HepG2 (cell line): ENCODE measurements at regions not wholly inside any gene's neighbourhood (a gene's known extent, or its start where the extent isn't known, plus 50 kb on each side); places are given as distances from the start of the nearest gene placed in this dataset. TPM values are rescaled to one million over a fixed set of nuclear protein-coding genes. Genes with fewer than 3 reads are reported as not detected.

Experiments
- ATAC-seq: fragments of 200-7000 bp; cut with Tn5 transposase; 3 replicates; pipeline ENCODE4 v1.9.1; 2020; ENCODE audit warnings: mild to moderate bottlenecking, moderate library complexity
- BruUV-seq: library from RNA; stranded (reverse); fragments of 400-500 nt; replicated peaks from 2 replicates; lab custom pipeline; 2021; lab: Mats Ljungman, UMichigan
- CTCF ChIA-PET: fragments of 300-600 bp; formaldehyde crosslinking; extraction: SDS; loops from one replicate; lab custom pipeline; 2021; ENCODE audit warnings: low total read pairs, inconsistent platforms, low intra/inter-chr PET ratio; lab: Yijun Ruan, JAX
- POLR2A ChIA-PET: fragments of 350-600 bp; sonication (Branson Sonifier 250); formaldehyde crosslinking; loops from one replicate; lab custom pipeline; 2020; ENCODE audit warnings: antibody characterized with exemption, inconsistent platforms; lab: Yijun Ruan, JAX
- DNase-seq: peaks from one replicate; pipeline ENCODE4 v3.0.0-alpha.2; 2015; ENCODE audit warnings: low spot score
- FAIRE-seq: peaks from 3 replicates; lab custom pipeline; 2011; peaks lifted over from hg19 to GRCh38; lab: Jason Lieb, UNC
- H2AFZ ChIP-seq: one replicate; pipeline ENCODE4 v1.6.1; 2011; ENCODE audit warnings: low read length, inconsistent platforms
- H3K27ac ChIP-seq: fragments of 300-600 bp; 3 replicates; pipeline ENCODE4 v1.8.0; 2011; ENCODE audit warnings: mixed run types, mild to moderate bottlenecking, mixed read lengths, low read length, inconsistent platforms; ENCODE audit not compliant: insufficient read depth; ENCODE audit errors: extremely low read length
- H3K27me3 ChIP-seq, 2 experiments: fragments of 200-600 bp in 1 of 2; 2 replicates in 1 of 2; 3 replicates in 1 of 2; pipeline versions ENCODE4 v1.6.0 to v1.8.0; 2011; ENCODE audit warnings: low read length in 2 of 2, mild to moderate bottlenecking in 2 of 2, moderate library complexity in 2 of 2, inconsistent platforms in 1 of 2; ENCODE audit not compliant: insufficient read depth in 2 of 2, control insufficient read depth in 1 of 2
- H3K36me3 ChIP-seq, 2 experiments: fragments of 200-600 bp in 1 of 2; replicated peaks in 1 of 2; 2 replicates in 1 of 2; 3 replicates in 1 of 2; pipeline versions ENCODE4 v1.5.1 to v1.8.0; 2011; ENCODE audit warnings: low read length in 2 of 2, inconsistent platforms in 1 of 2; ENCODE audit not compliant: insufficient read depth in 2 of 2, control insufficient read depth in 1 of 2
- H3K4me1 ChIP-seq: 2 replicates; pipeline ENCODE4 v1.5.1; 2012; ENCODE audit warnings: low read length, inconsistent platforms; ENCODE audit not compliant: insufficient read depth
- H3K4me2 ChIP-seq: 2 replicates; pipeline ENCODE4 v1.6.0; 2011; ENCODE audit warnings: low read depth, low read length, inconsistent platforms
- H3K4me3 ChIP-seq, 3 experiments: fragments of 200-600 bp in 1 of 3; sonication (generic), shearing (Covaris generic) in 1 of 3; replicated peaks in 1 of 3; 2 replicates each; pipeline ENCODE4 v1.5.1; 2011 to 2016; ENCODE audit warnings: low read length in 3 of 3, inconsistent platforms in 2 of 3, low read depth in 2 of 3, mild to moderate bottlenecking in 2 of 3, control low read depth in 1 of 3, mixed read lengths in 1 of 3; ENCODE audit not compliant: insufficient read depth in 1 of 3
- H3K79me2 ChIP-seq: one replicate; pipeline ENCODE4 v1.6.1; 2011; ENCODE audit warnings: low read length, inconsistent platforms; ENCODE audit not compliant: insufficient read depth
- H3K9ac ChIP-seq: 2 replicates; pipeline ENCODE4 v1.6.0; 2011; ENCODE audit warnings: mild to moderate bottlenecking, low read depth, low read length, inconsistent platforms; ENCODE audit not compliant: insufficient read depth
- H3K9me3 ChIP-seq: 2 replicates; pipeline ENCODE4 v1.5.1; 2012; ENCODE audit warnings: mild to moderate bottlenecking, low read length
- H4K20me1 ChIP-seq: 2 replicates; pipeline ENCODE4 v1.6.0; 2011; ENCODE audit warnings: inconsistent platforms, mild to moderate bottlenecking, low read length, moderate library complexity; ENCODE audit not compliant: insufficient read depth
- AHR ChIP-seq: IDR thresholded peaks from 2 replicates; pipeline ENCODE4 v1.6.1; 2018; ENCODE audit warnings: missing genetic modification reagents, missing compliant biosample characterization
- NR3C1 ChIP-seq: sonication (generic); formaldehyde crosslinking; IDR thresholded peaks from 2 replicates; pipeline ENCODE4 v1.4.0; 2020; ENCODE audit warnings: missing genetic modification reagents
- SIX1 ChIP-seq: sonication (generic); formaldehyde crosslinking; IDR thresholded peaks from 2 replicates; pipeline ENCODE4 v1.4.0; 2020; ENCODE audit warnings: missing genetic modification reagents, borderline replicate concordance
- SP140L ChIP-seq: sonication (generic); formaldehyde crosslinking; IDR thresholded peaks from 2 replicates; pipeline ENCODE4 v1.4.0; 2020; ENCODE audit warnings: missing genetic modification reagents, borderline replicate concordance
- TRAFD1 ChIP-seq: sonication (generic); formaldehyde crosslinking; IDR thresholded peaks from 2 replicates; pipeline ENCODE4 v1.5.1; 2020; ENCODE audit warnings: missing genetic modification reagents, mild to moderate bottlenecking, borderline replicate concordance
- ZNF577 ChIP-seq: sonication (generic); formaldehyde crosslinking; IDR thresholded peaks from 2 replicates; pipeline ENCODE4 v1.4.0; 2020; ENCODE audit warnings: mild to moderate bottlenecking, low read depth, missing genetic modification reagents, borderline replicate concordance
- WGBS: methylation state at CpG from one replicate; pipeline ENCODE4 v1.1.6; 2017; ENCODE audit warnings: low lambda C conversion rate; 5-methylcytosine and 5-hydroxymethylcytosine counted together
- in situ Hi-C: cut with HindIII; loops from 2 replicates; pipeline ENCODE4 v1.10.0; 2017; ENCODE audit warnings: low pct_unique_long_range_greater_than_20kb; ENCODE audit not compliant: extremely low pct_ligation_motif_present
- intact Hi-C: fragments of 100-400 bp; cut with micrococcal nuclease; formaldehyde crosslinking; loops from one replicate; pipeline ENCODE4 v1.10.0; 2022; ENCODE audit not compliant: unreplicated experiment
- microRNA-seq: library from miRNA; unstranded; fragments of <30 nt; microRNA quantifications from one replicate; pipeline ENCODE4, GENCODE V29; 2020
- small RNA-seq, 3 experiments: library from RNA; depleted of rRNA; stranded (forward); fragments of <200 nt; gene quantifications; one replicate each; pipeline ENCODE3, GENCODE V24; 2012; ENCODE audit warnings: low read depth in 2 of 3, low replicate concordance in 1 of 3; ENCODE audit not compliant: insufficient read length in 3 of 3, insufficient read depth in 2 of 3
- TF ChIP-seq, protein P1 (sequence below): sonication (generic); formaldehyde crosslinking; IDR thresholded peaks from 2 replicates; pipeline ENCODE4 v1.5.0; 2020; ENCODE audit warnings: missing genetic modification reagents, mild to moderate bottlenecking, borderline replicate concordance

DNA sequence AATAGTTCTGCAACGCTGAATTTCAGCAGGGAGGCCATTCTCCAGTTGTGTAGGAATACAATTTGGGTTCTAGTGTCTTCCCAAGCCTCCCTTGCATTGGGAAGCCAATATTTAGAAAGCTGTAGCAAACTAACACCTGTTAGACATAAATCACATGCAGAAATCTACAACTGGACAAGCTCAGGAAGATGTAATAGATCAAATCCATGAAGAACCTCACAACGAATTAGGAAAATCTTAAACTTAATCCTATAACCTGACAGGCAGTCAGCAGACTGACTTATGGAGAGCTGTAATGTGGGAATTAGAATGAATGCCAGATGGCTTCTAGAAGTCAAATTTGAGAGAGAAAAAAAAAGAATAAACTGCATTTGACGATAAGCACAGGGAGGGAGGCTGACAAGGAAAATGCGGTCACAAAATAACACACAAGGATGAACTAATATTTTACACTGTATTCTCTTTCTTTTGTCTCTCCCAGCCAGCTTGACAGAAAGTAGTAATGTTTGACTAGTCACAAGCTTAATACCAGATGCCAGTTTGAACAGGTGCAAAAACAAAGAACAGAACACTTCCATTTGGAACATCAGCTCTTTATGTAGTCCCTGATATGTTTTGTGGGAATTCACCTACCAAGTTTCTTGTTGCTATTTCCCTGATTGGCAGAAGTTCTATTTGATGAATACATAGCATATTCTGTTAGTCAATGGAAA is 50.8 kb upstream of the FANCL start:
- POLR2A ChIA-PET: no interaction called here
- DNase-seq (no peak), ATAC-seq (no peak), FAIRE-seq (no peak)
- H3K4me2 ChIP-seq: no peak overlapping the region
- no peak overlapping the region for H3K27ac ChIP-seq
- no peaks in the 10 kb centered on the region for H3K9me3 ChIP-seq
- no TSS peak for BruUV-seq
- in situ Hi-C loops: no loop called here
- CTCF ChIA-PET: no interaction called here
- 11% methylated on average over 4 of the region's 4 CpGs for WGBS
- no peaks in the 10 kb centered on the region for H4K20me1 ChIP-seq
- H2AFZ ChIP-seq: no peak overlapping the region
- no peaks in the 10 kb centered on the region for H3K79me2 ChIP-seq
- no peak for TF ChIP-seq NR3C1 (CRISPR knock-in tag)
- TF ChIP-seq, protein P1, sequence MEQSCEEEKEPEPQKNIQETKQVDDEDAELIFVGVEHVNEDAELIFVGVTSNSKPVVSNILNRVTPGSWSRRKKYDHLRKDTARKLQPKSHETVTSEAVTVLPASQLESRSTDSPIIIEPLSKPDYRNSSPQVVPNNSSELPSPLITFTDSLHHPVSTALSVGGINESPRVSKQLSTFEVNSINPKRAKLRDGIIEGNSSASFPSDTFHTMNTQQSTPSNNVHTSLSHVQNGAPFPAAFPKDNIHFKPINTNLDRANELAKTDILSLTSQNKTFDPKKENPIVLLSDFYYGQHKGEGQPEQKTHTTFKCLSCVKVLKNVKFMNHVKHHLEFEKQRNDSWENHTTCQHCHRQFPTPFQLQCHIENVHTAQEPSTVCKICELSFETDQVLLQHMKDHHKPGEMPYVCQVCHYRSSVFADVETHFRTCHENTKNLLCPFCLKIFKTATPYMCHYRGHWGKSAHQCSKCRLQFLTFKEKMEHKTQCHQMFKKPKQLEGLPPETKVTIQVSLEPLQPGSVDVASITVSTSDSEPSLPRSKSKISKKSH: no peak
- TF ChIP-seq AHR (CRISPR knock-in tag): no peak
- no peak for TF ChIP-seq SIX1 (CRISPR knock-in tag)
- no peak for TF ChIP-seq SP140L (CRISPR knock-in tag)
- no peak for TF ChIP-seq TRAFD1 (CRISPR knock-in tag)
- TF ChIP-seq ZNF577 (CRISPR knock-in tag): no peak
- no peaks in the 10 kb centered on the region for H3K27me3 ChIP-seq
- H3K9ac ChIP-seq: no peak overlapping the region
- no peak overlapping the region for H3K4me3 ChIP-seq
- H3K36me3 ChIP-seq: no peaks in the 10 kb centered on the region
- no peaks in the 10 kb centered on the region for H3K4me1 ChIP-seq
- intact Hi-C loops: no loop called here

Small RNA genes lying in the stretch of these regions (microRNA-seq; reads per million reads assigned to microRNA genes)
- gene MIR4432: not detected

Small RNA genes lying in the stretch of these regions (small RNA-seq; reads per million reads assigned to genes)
- gene AC007179.3: 0 reads per million in 3 experiments
- gene MIR4432: 0 reads per million in 3 experiments
- gene RNA5SP94: 0 reads per million in 3 experiments
- gene RNU1-32P: 0.65 to 19.3 (median 1.7) reads per million in 3 experiments
- gene RNU6-508P: 0 reads per million in 3 experiments
